GM13977 (cell line): ENCODE measurements at regions not wholly inside any gene's neighbourhood (a gene's known extent, or its start where the extent isn't known, plus 50 kb on each side); places are given as distances from the start of the nearest gene placed in this dataset.

Experiments
- DNase-seq: peaks from one replicate; pipeline ENCODE4 v3.0.0; 2012; ENCODE audit warnings: low spot score
- in situ Hi-C: fragments of 300-500 bp; cut with MboI; formaldehyde crosslinking; loops from one replicate; pipeline ENCODE4 v1.12.0; 2022; ENCODE audit warnings: low sequenced_read_pairs, low pct_unique_long_range_greater_than_20kb, mixed read lengths, inconsistent platforms; ENCODE audit not compliant: unreplicated experiment
- TF ChIP-seq, protein P1 (sequence below): IDR thresholded peaks from 2 replicates; pipeline ENCODE4 v1.5.1; 2012; ENCODE audit warnings: mild to moderate bottlenecking, control low read depth; ENCODE audit not compliant: insufficient read depth; ENCODE audit errors: extremely low read depth, missing control alignments

- in situ Hi-C loops: no loop called here
- DNase-seq: no peak
Observed at GRCh38 chr4:10342866-10343265, 114.4 kb downstream of the ZNF518B start.

GRCh38 chr4:10336471-10336870, 120.8 kb downstream of the ZNF518B start:
- no peak for DNase-seq
- in situ Hi-C loops: no loop called here
- TF ChIP-seq, protein P1, sequence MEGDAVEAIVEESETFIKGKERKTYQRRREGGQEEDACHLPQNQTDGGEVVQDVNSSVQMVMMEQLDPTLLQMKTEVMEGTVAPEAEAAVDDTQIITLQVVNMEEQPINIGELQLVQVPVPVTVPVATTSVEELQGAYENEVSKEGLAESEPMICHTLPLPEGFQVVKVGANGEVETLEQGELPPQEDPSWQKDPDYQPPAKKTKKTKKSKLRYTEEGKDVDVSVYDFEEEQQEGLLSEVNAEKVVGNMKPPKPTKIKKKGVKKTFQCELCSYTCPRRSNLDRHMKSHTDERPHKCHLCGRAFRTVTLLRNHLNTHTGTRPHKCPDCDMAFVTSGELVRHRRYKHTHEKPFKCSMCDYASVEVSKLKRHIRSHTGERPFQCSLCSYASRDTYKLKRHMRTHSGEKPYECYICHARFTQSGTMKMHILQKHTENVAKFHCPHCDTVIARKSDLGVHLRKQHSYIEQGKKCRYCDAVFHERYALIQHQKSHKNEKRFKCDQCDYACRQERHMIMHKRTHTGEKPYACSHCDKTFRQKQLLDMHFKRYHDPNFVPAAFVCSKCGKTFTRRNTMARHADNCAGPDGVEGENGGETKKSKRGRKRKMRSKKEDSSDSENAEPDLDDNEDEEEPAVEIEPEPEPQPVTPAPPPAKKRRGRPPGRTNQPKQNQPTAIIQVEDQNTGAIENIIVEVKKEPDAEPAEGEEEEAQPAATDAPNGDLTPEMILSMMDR: no peak

More at GRCh38 chr4:10342866-10343265, 114.4 kb downstream of the ZNF518B start:
- TF ChIP-seq, protein P1: no peak

DNA sequence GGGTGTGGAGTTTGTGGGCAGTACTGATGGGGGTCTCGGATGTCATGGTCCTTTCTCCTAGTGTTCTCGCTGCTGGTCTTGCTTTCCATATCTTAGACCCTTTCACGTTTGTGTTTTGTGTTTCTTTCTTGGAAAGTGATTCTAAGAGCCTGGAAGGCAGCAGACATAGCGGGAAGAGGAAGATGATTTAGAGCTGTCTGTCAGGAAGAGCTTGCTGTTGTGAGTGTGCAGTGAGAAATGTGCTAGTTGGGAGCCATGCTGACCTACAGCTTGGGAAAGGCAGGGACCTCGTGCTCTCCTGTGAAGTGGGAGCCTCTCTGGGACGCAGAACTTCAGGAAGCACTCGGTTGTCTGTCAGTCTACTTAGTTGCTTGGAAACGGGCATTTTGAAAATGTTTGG, 122.2 kb downstream of the ZNF518B start:
- no peak for DNase-seq
- TF ChIP-seq, protein P1: no peak
- in situ Hi-C loops: no loop called here

GRCh38 chr4:10334506-10335028, 122.7 kb downstream of the ZNF518B start:
- no peak for DNase-seq
- TF ChIP-seq, protein P1: no peak
- in situ Hi-C loops: no loop called here

- in situ Hi-C loops: no loop called here
- no peak for DNase-seq
- TF ChIP-seq, protein P1: no peak
Observed at GRCh38 chr4:10333942-10334341, 123.3 kb downstream of the ZNF518B start.

- DNase-seq: no peak
- TF ChIP-seq, protein P1: no peak
- in situ Hi-C loops: no loop called here
Observed at GRCh38 chr4:10326075-10326474, 131.2 kb downstream of the ZNF518B start.

GRCh38 chr4:10321931-10322330, 135.3 kb downstream of the ZNF518B start:
- no peak for DNase-seq
- TF ChIP-seq, protein P1: no peak
- in situ Hi-C loops: no loop called here
